Suppressor macrophage (primary cell): ENCODE measurements at regions not wholly inside any gene's neighbourhood (a gene's known extent, or its start where the extent isn't known, plus 50 kb on each side); places are given as distances from the start of the nearest gene placed in this dataset.
"Not testable (repeated sequence)": the region's sequence is repeated elsewhere in the genome, so short reads cannot be mapped to it uniquely, and the experiment has no call there.

Experiments used
- DNase-seq, 4 experiments: peaks; one replicate each; pipeline ENCODE4 v3.0.0-alpha.2; 2020 to 2022

DNA sequence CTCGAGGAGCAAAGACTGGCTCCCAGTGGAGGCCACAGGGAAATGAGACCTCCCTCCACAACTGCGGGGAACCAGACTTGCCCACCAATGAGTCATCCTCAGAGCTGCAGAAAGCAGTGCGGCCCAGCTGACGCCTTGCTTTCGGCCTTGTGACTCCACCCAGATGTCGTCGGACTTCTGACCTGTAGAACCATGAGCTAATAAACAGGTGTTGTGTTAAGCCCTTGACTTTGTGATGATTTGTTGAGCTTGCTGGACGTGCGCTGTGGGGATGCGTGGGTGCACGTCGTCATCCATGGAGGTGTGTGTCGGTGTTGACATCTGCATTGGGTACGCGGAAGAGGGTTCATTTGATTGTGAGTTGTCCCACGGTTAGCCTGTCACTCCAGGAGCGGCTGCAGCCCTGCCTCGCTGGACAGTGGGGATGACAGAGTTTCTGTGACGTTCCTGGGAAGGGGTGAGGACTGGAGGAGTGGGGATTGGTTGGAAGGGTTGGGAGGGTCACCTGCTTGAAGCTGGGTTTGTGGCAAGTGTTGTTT is 154.1 kb downstream of the SH3BP4 start:
- no peak for DNase-seq

DNA sequence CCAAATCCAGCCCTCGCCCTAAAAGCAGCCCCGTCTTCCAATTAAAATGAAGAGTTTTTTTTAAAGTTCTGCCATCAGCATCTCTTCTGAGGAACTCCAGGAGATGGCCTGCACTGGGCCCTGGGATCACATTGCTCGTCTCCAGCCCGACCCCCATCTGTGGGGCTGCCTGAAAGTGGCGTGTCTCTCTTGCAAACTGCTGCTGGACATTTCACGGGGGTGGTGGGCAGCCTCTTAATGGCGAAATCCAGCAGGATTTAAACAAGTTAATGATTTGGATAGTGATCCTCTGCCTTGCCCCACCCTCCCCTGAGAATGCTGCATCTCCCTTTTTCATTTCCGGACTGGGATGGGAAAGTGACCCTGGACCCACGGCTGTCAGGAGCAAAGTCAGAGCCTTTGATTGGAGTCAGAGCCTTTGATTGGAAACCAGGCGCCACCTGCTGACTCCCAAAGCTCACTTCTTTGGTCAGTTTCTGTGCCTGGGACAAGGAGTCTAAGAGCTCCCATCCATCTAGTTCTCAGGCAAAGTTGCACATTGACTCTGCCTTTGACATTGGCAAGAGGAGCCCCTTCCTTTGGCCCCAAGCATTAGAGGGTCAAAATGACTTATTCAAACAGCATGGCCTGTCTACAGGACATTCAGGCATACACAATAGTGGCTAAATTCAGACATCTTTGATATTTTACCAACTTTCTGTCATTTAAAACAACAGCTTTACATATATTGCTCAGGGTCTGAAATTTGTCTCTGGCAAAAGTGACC is 155.2 kb downstream of the SH3BP4 start:
- peak; percentile 48 to 67 (median 60) for DNase-seq

DNA sequence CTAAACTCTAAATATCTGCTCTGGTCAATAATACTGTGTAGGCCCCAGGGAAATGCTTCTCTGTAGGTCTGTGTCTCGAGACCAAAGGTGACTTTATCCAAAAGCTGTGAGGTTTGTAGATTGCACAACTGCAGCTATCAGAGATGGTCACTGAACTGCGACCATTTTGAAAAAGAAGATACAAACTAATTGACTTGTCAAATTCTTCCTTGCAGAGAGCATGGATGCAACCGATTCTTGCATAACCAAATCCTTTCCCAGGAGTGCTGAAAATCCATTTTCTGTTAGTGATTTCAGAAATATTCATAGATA is 155.8 kb downstream of the SH3BP4 start:
- no peak for DNase-seq

DNA sequence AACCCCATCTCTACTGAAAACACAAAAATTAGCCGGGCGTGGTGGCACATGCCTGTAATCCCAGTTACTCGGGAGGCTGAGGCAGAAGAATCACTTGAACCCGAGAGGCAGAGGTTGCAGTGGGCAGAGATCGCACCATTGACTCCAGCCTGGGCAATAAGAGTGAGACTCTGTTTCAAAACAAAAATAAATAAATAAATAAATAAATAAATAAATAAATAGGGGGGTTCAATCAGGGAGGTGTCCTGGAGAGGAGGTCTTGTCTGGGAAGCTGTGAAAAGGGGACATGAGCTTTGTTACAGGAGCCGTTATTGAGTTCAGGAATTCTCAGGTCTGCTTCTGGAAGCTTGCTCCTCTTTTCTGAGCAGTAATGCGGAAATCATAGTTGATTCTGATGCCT is 157.7 kb downstream of the SH3BP4 start:
- not testable (repeated sequence) for DNase-seq

DNA sequence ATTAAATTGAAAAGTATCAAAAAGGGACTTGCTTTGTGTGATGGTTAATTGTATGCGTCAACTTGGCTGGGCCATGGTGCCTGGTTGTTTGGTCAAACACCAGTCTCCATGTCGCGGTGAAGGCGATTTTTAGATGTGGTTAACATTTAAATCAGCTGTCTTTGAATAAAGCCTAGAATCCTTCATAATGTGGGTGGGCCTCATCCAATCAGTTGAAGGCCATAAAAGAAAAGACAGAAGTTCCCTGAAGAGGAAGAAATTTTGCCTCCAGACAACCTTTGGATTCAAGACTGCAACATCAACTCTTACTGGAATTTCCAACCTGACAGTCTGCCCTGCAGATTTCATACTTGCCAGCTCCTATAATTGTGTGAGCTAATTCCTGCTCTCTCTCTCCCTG is 160.5 kb downstream of the SH3BP4 start:
- DNase-seq, result no peak

DNA sequence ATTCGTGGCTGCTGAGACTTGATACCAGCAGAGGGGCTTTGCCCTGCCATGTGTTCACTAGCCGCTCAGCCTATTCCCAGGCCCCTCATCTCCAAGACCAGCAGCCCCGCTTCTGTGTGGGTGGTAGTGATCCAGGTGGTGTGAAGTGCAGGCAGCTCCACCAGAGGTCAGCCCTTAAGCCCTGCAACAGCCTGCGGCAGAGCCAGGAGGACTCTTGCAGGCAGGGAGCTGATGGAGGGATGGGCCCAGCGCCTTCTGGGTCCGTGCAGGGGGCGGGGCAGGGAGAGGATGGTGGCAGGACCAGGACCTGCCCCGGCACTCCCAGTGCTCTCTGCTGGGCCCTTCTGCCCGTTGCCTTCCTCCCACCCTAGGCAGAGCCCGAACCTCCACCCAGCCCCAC is 162.0 kb downstream of the SH3BP4 start:
- DNase-seq, result no peak

DNA sequence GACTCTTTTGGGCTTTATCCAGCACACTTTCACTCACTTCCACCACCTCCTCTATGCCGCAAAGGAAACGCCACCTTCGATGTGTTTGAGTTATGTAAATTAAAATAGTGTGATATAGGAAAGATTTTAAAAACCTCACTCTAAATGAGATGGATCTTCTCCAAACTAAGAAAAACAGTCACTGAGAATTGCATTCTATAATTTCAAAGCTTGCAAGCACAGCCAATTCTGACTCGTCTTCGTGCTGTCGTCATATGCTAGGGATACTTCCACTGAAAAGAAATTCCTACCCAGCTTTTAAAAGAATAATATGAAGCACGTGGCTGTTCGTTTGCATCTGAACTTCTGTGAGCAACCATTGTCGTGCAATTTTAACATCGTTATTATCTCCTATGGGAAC is 162.5 kb downstream of the SH3BP4 start:
- no peak for DNase-seq

DNA sequence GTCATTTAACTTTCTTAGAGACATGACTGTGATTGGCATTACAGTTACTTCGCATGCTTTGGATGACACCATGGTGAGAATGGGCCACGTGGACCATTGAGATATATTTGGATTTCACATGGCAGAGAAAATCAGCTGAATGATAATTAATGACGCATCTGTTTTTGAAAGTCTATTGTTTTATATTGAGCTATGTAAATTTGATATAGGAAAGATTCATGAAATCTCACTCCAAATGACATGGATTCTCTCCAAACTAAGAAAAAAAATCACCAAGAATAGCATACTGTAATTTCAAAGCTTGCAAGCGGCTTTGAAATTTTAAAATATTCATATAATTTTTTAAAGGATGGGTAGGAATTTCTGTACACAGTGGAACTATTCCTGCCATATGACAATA is 163.7 kb downstream of the SH3BP4 start:
- no peak for DNase-seq

DNA sequence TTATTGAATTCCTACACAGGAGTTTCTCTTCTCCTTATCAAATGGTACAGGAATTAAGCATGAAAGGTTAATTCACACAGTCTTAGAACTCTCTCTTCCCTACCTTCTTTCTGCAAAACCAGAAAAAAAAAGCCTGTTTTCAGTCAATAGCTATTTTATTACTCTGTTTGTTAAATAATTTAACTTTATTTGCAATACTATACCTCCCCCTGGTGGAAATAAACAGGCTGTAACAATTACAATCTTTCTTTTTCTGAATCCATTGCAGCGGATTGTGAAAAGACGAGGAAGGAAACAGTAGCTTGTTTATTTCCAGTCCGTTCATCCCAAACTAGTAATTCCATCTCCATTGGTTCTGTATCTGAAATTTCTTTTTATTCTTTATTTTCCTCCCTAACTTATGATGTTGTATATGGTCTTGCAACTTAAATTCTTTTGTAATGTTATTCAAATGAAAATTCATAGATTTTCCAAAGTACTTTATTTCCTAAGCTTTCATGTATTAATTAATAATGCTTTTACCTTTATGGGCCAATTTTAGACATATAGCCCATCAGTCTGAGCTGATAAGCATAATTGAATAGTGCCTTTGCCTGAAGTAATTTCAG is 165.2 kb downstream of the SH3BP4 start:
- DNase-seq, result peak in 3 of 4 experiments; percentile 2 to 76 (median 54)

DNA sequence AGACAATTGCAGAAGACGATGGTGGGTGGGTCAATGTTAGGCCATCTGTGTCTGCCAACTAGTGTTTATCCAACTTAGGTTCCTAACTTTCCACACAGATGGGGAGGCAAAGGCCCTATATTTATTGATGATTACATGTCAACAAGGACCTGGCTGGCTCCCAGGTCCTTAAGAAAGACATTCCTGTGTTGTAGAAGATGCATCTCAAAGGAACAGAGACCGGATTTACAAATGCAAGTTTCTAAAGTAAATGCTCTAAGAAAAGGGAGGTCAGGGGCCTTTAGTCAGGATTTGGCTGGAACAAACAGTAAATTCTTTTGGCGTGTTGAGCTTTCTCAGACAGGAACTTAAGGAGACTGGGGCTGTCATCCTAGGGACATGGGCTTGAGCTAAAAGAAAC is 175.0 kb downstream of the SH3BP4 start:
- DNase-seq, result no peak

DNA sequence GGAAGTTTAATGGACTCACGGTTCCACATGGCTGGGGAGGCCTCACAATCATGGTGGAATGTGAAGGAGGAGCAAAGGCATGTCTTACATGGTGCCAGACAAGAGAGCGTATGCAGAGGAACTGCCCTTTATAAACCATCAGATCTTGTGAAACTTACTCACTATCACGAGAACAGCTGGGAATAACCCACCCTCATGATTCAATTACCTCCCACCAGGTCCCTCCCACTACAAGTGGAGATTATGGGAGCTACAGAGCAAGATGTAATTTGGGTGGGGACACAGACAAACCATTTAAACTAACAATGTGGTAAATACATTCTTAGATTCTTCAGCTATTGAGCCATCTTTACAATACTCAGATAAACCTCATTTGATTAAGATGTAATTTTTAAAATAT is 176.1 kb downstream of the SH3BP4 start:
- peak in 2 of 4 experiments; percentile 6 to 19 for DNase-seq

DNA sequence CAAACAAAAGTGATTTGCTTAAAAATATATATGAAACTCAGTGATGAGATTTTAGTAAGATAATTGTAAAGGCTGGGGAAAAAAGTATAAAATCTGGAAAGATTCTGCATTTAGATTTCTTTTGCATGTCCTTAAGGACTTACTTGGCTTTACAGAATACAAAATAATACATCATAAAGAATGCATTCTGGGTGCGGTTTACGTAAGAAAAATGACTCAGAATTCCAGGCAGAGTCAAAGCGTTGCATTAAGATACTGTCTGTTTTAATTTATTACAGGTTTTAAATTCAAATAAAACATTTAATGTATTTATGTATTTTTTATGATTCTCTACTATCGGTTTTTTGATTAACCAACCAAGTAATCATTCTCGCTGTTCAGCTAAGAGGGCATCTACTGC is 178.0 kb downstream of the SH3BP4 start:
- no peak for DNase-seq

DNA sequence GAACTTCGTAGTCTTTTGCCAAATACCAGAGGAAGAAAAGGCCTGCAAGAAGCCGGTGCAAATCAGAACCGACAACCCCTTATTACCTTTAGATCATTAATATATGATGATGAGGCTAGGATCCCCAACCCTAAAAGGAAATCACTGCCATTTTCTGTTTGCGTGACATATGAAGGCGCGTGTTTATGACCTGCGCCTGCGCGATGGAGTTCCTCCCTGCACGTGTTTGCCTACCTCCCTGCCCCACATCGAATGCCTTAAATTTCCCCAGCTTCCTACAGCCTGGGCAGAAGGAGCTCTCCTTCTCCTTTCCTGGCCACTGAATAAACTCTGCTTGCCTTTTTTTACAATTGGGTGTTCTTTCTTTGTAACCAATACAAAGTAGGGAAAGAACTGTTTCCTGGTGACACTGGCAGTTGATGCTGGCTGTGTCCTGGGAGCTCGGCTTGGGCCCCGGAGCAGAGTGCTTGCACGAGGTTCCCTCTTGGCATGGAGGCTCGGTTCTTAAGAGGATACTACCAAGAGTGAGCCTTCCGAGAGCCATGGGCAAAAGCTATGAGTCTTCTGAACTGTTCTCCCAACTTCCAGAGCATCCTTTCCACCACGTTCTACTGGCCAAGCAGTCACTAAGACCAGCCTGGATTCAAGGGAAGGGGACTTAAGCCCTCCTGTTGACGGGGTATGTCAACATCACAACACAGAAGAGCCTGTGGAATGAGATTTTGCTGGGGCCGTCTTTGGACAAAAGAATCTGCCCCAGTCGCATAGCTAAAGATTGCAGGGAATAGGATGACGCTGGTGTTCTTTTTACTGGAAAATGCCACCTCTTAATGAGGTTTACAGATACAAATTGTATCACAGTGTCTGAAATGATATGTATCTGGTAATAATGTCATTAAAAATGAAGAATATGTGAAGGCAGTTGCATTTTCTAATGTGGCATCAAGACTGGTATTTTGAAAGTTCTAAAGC is 179.8 kb downstream of the SH3BP4 start:
- DNase-seq, result no peak

DNA sequence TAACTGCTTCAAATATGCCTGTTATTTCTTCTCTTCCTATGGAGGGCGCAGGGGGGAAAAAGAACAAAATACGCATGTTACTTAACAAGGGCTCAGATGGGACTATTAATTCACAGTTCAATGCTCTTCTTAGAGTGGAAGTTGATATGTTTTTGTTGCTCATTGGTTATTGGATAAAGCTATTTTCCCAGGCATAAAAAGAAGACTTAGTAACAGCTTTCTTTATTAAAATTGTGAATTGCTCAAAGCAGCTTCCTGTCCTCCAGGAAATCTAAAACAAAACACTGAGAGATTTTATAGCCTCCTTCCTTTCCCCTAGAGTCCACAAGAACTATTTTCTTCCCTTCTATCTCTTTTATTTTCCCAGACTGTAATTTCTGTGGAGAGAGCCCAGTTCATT is 180.8 kb downstream of the SH3BP4 start:
- no peak for DNase-seq

DNA sequence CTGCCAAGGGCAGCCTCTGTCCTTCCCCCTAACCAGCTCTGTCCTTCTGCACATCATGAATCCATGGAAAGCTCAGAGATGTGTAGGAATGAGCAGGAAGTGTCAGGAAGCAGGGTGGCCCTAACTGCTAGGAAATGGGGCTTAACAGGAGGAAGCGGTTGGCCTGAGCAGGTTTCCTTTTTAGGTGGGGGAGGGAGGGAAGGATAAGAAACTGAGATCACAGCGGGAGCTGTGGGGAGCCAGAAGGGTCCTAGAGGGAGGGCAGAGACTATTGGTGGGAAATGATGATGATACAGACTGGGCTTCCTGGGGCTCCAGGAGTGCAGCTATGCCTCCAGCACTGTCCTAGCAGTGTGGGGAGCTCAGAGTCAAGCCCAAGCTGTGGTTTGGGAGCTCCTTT is 182.0 kb downstream of the SH3BP4 start:
- DNase-seq, result no peak

DNA sequence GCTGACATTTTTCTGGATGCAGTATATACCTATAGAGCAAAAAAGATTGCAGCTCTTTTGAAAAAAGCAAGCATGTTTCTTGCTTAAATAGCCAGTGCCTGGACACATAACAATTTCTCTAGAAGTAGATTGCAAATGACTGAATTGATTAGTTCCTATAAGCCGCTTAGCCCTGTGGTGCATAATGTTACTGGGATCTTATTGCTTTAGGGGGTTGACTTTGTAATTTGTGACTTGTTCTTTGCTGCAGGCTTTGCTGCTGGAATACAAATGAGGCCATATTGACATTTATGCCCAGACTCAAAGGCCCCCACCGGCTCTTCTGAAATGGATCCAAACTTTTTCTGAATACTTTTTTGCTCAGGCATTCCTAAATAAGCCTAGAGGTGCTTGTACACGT is 182.6 kb downstream of the SH3BP4 start:
- DNase-seq, result no peak

DNA sequence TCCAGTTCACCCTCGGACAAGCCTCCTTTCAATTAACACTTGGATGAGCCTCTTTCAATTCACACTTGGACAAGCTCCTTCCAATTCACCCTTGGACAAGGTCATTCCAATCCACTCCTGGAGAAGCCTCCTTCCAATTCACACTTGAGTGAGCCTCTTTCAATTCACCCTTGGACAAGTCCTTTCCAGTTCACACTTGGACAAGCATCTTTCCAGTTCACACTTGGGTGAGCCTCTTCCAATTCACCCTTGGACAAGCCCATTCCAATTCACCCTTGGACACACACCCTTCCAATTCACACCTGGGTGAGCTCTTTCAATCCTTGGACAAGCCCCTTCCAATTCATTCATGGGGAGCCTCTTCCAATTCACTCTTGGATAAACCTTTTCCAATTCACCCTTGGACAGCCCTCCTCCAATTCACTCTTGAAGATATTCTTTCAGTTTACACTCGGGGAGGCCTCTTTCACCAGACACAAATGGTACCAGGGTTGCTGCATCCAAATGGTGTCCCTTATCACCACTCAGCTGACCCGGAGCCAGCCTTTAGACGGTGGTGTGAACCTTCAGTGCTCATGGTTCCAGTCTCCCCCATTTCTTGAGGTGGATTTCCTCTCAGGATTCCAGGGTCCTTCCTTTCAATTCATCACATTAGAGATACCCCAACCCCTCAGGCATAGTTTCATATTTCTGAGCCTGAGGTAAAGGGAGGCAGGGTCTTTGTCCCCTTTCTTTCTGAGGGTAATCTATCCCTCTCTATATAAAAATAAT is 183.6 kb downstream of the SH3BP4 start:
- no peak for DNase-seq

DNA sequence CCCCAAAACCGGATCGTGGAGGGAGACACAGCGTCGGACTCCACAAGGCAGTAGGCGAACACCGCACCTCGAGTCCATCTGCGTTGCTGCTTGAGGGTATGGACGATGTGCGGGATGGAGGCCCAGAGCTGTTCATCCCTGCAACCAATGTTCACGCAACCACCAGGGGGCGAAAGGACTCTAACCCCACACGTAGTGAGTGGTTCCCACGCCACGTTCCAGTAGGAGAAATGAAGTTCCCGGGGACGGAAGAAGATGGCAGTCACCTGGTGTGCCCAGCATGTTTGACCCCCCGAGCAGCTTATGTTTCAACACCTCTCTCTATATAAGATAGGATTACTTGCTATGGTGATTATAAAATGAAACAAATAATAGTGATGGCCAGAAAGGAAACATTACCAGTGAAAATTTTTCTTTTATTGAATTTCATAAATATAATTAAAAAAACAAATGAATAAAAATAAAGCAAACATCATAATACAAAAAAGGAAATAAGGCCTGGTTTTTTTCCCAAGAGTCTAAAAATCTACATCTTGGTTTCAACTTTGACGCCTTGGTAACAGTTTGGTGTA is 184.3 kb downstream of the SH3BP4 start:
- DNase-seq, result peak; percentile 63 to 81 (median 68)

DNA sequence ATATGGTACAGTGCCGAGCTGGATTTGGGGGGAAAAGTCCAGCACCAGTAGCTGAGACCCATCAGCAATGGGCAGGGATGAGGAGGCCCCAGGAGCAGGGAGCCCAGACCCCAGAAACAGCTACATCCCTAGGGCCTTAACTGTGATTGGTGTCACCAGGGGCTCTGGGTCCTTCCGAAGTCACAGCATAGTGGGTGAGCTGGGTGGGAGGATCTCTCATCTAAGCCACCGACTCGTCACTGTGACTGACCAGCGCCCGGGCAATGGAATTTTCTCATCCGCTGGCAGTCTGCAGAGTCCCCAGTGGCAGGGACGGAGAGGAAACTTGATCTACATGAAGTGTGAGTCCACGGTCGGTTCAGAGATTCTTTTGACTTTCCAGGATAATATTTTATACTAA is 186.5 kb downstream of the SH3BP4 start:
- DNase-seq, result no peak

DNA sequence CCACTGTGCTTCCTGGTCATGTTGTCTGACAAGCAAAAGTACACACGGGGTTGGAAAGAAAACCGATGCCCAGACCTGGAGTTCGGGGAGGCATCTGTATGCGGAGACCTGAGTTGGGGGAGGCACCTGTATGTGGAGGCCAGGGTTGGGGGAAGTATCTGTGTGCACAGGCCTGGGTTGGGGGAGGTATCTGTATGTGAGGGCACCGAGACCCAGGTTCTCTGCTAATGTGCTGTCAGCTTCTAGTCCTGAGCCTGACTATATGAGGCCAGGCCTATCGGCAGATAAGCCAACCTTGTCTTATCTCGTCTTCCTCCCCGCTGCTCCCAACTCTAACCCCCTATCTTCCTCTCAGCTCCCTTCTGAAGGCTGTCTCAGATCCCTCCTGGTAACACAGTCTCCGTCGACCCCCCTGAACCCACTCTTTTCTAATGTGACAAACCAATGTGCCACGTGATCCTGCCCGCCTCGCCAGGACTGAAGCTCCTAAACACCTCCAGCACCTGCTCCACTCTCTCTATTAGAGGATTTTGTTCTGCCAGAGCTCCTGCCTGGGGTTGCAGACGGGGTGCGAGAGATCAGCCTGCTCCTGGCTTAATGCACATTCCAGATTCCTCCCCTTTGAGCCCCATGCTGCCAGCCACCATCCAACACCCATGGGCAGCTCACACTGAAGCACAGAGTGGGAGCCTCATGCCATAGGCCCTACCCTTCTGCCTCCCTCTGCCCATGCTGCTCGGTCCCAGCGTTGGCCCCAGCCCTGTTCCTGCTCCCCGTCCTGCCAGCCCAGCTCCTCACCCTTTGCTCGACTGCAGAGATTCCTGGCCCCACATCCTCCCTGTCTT is 188.4 kb downstream of the SH3BP4 start:
- DNase-seq, result no peak

DNA sequence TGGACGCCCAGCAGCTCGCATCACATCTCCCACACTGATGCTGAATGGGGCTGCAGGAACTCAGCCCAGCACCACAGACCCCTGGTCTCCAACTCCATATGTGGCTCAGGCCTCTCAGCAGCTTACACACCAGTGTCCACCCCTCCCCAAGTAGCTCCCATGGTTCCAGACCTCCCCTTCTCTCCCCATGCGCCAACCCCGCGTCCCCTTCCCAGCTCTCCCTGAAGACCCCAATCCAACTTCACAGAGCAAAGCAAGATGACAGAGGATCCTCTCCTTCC is 188.9 kb downstream of the SH3BP4 start:
- no peak for DNase-seq
